ENCODE measurements at regions not wholly inside any gene's neighbourhood (a gene's known extent, or its start where the extent isn't known, plus 50 kb on each side); places are given as distances from the start of the nearest gene placed in this dataset.

DNA sequence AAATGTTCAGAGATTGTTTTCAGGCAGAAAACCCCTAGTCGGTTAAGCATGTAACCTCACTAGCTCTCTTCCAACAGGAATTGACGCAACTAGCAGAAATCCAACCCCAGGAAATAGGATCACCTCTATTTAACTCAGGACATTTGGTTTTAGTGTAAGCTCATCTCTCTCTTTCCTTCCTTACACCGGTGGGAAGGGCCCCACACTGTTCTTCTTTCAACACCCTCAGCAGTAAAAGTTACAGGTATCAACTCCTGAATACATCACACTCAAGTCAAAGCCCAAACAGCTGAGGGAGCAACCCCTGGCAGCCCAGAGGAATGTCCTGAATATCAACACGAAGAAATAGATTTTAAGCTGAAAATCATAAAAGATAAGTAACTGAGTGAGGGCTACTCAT lies 191.2 kb upstream of the KIF2B start:
- intact Hi-C loops (cut with micrococcal nuclease; ENCODE audit: unreplicated experiment): no loop called here

DNA sequence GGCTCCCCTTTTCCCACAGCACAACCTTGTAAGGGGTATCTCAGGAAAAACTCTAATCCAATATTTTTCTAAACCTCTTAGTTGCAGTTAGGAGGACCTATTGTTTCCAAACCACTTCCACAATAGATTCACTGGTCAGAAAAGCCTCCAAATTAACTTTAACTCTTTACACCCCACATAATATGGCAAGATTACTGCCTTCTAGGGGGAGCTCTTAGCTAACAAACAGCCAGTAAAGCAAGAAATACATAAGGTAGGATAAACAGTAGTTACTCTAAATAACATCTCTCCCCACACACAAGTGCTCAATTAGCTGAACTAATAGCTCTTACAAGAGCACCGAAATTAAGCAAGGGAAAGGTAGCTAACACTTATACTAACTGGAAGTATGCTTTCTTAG lies 192.1 kb upstream of the KIF2B start:
- intact Hi-C loops (cut with micrococcal nuclease; ENCODE audit: unreplicated experiment): no loop called here
- H3K4me1 Mint-ChIP-seq (ENCODE audit: low read depth, unreplicated experiment): no peaks in the 10 kb centered on the region

More for the DNA sequence above, 191.2 kb upstream of the KIF2B start:
- no TSS peak for BruUV-seq (replicated peaks)
- DNase-seq: no peak
- Mint-ChIP-seq H3K4me1 (ENCODE audit: low read depth, unreplicated experiment) (no peaks in the 10 kb centered on the region), H3K4me3 (ENCODE audit: unreplicated experiment) (no peak overlapping the region), H3K9me3 (ENCODE audit: unreplicated experiment) (no peaks in the 10 kb centered on the region), H3K36me3 (ENCODE audit: insufficient read depth, unreplicated experiment) (no peaks in the 10 kb centered on the region), H3K27me3 (ENCODE audit: insufficient read depth, unreplicated experiment) (no peaks in the 10 kb centered on the region), H3K27ac (ENCODE audit: unreplicated experiment) (no peak overlapping the region)
- Histone ChIP-seq H3K36me3 (ENCODE audit: control insufficient read depth, insufficient read depth, low read length) (no peaks in the 10 kb centered on the region), H3K4me1 (no peaks in the 10 kb centered on the region), H3K27me3 (replicated peaks; ENCODE audit: control insufficient read depth, insufficient read depth, low read length) (no peaks in the 10 kb centered on the region), H3K9me3 (no peaks in the 10 kb centered on the region; the same call in 1 of the 2 replicates), H3K4me3 (ENCODE audit: low read depth, low read length) (no peak overlapping the region)
- TF ChIP-seq, protein P1, sequence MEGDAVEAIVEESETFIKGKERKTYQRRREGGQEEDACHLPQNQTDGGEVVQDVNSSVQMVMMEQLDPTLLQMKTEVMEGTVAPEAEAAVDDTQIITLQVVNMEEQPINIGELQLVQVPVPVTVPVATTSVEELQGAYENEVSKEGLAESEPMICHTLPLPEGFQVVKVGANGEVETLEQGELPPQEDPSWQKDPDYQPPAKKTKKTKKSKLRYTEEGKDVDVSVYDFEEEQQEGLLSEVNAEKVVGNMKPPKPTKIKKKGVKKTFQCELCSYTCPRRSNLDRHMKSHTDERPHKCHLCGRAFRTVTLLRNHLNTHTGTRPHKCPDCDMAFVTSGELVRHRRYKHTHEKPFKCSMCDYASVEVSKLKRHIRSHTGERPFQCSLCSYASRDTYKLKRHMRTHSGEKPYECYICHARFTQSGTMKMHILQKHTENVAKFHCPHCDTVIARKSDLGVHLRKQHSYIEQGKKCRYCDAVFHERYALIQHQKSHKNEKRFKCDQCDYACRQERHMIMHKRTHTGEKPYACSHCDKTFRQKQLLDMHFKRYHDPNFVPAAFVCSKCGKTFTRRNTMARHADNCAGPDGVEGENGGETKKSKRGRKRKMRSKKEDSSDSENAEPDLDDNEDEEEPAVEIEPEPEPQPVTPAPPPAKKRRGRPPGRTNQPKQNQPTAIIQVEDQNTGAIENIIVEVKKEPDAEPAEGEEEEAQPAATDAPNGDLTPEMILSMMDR (IDR thresholded peaks at IDR 0.05; ENCODE audit: insufficient read depth in 1 of 2, low read depth in 1 of 2, low read length in 1 of 2, severe bottlenecking in 1 of 2, unreplicated experiment in 1 of 2): no peak
- CTCF ChIA-PET: no interaction called here
- POLR2A ChIA-PET: no interaction called here

DNA sequence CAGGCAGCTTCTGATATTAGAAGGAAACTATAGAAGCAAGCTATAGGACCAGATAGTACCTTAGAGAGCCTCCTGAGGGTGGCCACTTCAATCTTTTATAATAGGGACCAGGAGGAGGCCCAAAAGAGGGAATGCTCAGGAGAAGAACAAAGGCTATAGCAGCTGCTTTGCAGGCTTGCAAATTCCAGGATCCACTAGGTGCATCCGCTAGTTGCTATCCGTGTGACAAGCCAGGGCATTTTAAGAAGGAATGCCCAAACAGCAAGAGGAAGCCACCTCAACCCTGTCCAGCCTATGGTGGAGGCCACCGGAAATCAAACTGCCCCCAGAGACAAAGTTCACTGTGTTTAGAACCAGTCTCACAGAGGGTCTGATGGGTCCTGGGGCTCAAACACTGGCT lies 192.6 kb upstream of the KIF2B start:
- H3K27me3 Mint-ChIP-seq (ENCODE audit: insufficient read depth, unreplicated experiment): no peaks in the 10 kb centered on the region
- no peaks in the 10 kb centered on the region for H3K9me3 Mint-ChIP-seq (ENCODE audit: unreplicated experiment)
- no peak overlapping the region for H3K27ac Mint-ChIP-seq (ENCODE audit: unreplicated experiment)
- DNase-seq: no peak
- BruUV-seq (replicated peaks): no TSS peak
- H3K4me1 Mint-ChIP-seq (ENCODE audit: low read depth, unreplicated experiment): no peaks in the 10 kb centered on the region
- POLR2A ChIA-PET: no interaction called here
- H3K36me3 Mint-ChIP-seq (ENCODE audit: insufficient read depth, unreplicated experiment): no peaks in the 10 kb centered on the region
- intact Hi-C loops (cut with micrococcal nuclease; ENCODE audit: unreplicated experiment): no loop called here
- H3K4me3 Mint-ChIP-seq (ENCODE audit: unreplicated experiment): no peak overlapping the region
- TF ChIP-seq, protein P1 (IDR thresholded peaks at IDR 0.05; ENCODE audit: insufficient read depth in 1 of 2, low read depth in 1 of 2, low read length in 1 of 2, severe bottlenecking in 1 of 2, unreplicated experiment in 1 of 2): no peak
- Histone ChIP-seq H3K4me1 (no peaks in the 10 kb centered on the region), H3K4me3 (ENCODE audit: low read depth, low read length) (no peak overlapping the region), H3K27me3 (replicated peaks; ENCODE audit: control insufficient read depth, insufficient read depth, low read length) (no peaks in the 10 kb centered on the region), H3K36me3 (ENCODE audit: control insufficient read depth, insufficient read depth, low read length) (no peaks in the 10 kb centered on the region), H3K9me3 (no peaks in the 10 kb centered on the region; the same call in 1 of the 2 replicates)
- CTCF ChIA-PET: no interaction called here

More for the DNA sequence above, 192.1 kb upstream of the KIF2B start:
- Mint-ChIP-seq H3K27me3 (ENCODE audit: insufficient read depth, unreplicated experiment) (no peaks in the 10 kb centered on the region), H3K36me3 (ENCODE audit: insufficient read depth, unreplicated experiment) (no peaks in the 10 kb centered on the region), H3K9me3 (ENCODE audit: unreplicated experiment) (no peaks in the 10 kb centered on the region), H3K27ac (ENCODE audit: unreplicated experiment) (no peak overlapping the region), H3K4me3 (ENCODE audit: unreplicated experiment) (no peak overlapping the region)
- Histone ChIP-seq H3K36me3 (ENCODE audit: control insufficient read depth, insufficient read depth, low read length) (no peaks in the 10 kb centered on the region), H3K9me3 (no peaks in the 10 kb centered on the region; the same call in 1 of the 2 replicates), H3K4me1 (no peaks in the 10 kb centered on the region), H3K4me3 (ENCODE audit: low read depth, low read length) (no peak overlapping the region), H3K27me3 (replicated peaks; ENCODE audit: control insufficient read depth, insufficient read depth, low read length) (no peaks in the 10 kb centered on the region)
- ChIA-PET POLR2A (no interaction called here), CTCF (no interaction called here)
- DNase-seq: no peak
- TF ChIP-seq, protein P1 (IDR thresholded peaks at IDR 0.05; ENCODE audit: insufficient read depth in 1 of 2, low read depth in 1 of 2, low read length in 1 of 2, severe bottlenecking in 1 of 2, unreplicated experiment in 1 of 2): no peak
- BruUV-seq (replicated peaks): no TSS peak

Measured in Caco-2 (cell line).